ENCODE measurements at regions not wholly inside any gene's neighbourhood (a gene's known extent, or its start where the extent isn't known, plus 50 kb on each side); places are given as distances from the start of the nearest gene placed in this dataset.
A peak's percentile ranks its signal among the peaks of the same experiment; 100 is the strongest.
"Not testable (repeated sequence)": the region's sequence is repeated elsewhere in the genome, so short reads cannot be mapped to it uniquely, and the experiment has no call there.

- DNase-seq (ENCODE audit: low read depth in 2 of 2), result no peak
Observed at GRCh38 chr2:219726916-219727315, 99.5 kb downstream of the SLC4A3 start.

- no peak for DNase-seq (ENCODE audit: low read depth in 2 of 2)
Observed at GRCh38 chr2:219727771-219728429, 100.5 kb downstream of the SLC4A3 start.

GRCh38 chr2:219728991-219729487, 101.6 kb downstream of the SLC4A3 start:
- DNase-seq (ENCODE audit: low read depth in 2 of 2), result no peak

- DNase-seq (ENCODE audit: low read depth in 2 of 2), result no peak
Observed at GRCh38 chr2:219731173-219731572, 103.7 kb downstream of the SLC4A3 start.

- no peak for DNase-seq (ENCODE audit: low read depth in 2 of 2)
Observed at GRCh38 chr2:219733106-219733505, 105.7 kb downstream of the SLC4A3 start.

GRCh38 chr2:219733746-219734145, 106.3 kb downstream of the SLC4A3 start:
- DNase-seq (ENCODE audit: low read depth in 2 of 2), result no peak

GRCh38 chr2:219736209-219736608, 108.8 kb downstream of the SLC4A3 start:
- peak; percentile 52 to 54 for DNase-seq (ENCODE audit: low read depth in 2 of 2)

- DNase-seq (ENCODE audit: low read depth in 2 of 2), result no peak
Observed at GRCh38 chr2:219737270-219737691, 109.9 kb downstream of the SLC4A3 start.

- DNase-seq (ENCODE audit: low read depth in 2 of 2), result peak; percentile 17 to 22
Observed at GRCh38 chr2:219739066-219739465, 111.6 kb downstream of the SLC4A3 start.

- no peak for DNase-seq (ENCODE audit: low read depth in 2 of 2)
Observed at GRCh38 chr2:219739866-219740440, 112.5 kb downstream of the SLC4A3 start.

GRCh38 chr2:219743548-219743947, 116.1 kb downstream of the SLC4A3 start:
- no peak for DNase-seq (ENCODE audit: low read depth in 2 of 2)

- DNase-seq (ENCODE audit: low read depth in 2 of 2), result no peak
Observed at GRCh38 chr2:219744066-219744465, 116.6 kb downstream of the SLC4A3 start.

GRCh38 chr2:219744600-219744999, 117.2 kb downstream of the SLC4A3 start:
- no peak for DNase-seq (ENCODE audit: low read depth in 2 of 2)

- no peak for DNase-seq (ENCODE audit: low read depth in 2 of 2)
Observed at GRCh38 chr2:219747637-219748036, 120.2 kb downstream of the SLC4A3 start.

GRCh38 chr2:219748671-219749570, 121.5 kb downstream of the SLC4A3 start:
- no peak for DNase-seq (ENCODE audit: low read depth in 2 of 2)

GRCh38 chr2:219751121-219751520, 123.7 kb downstream of the SLC4A3 start:
- DNase-seq (ENCODE audit: low read depth in 2 of 2), result not testable (repeated sequence)

GRCh38 chr2:219752726-219753125, 125.3 kb downstream of the SLC4A3 start:
- DNase-seq (ENCODE audit: low read depth in 2 of 2), result no peak

- DNase-seq (ENCODE audit: low read depth in 2 of 2), result no peak
Observed at GRCh38 chr2:219758907-219759680, 131.7 kb downstream of the SLC4A3 start.

GRCh38 chr2:219759801-219760200, 132.4 kb downstream of the SLC4A3 start:
- DNase-seq (ENCODE audit: low read depth in 2 of 2), result no peak

GRCh38 chr2:219765231-219765911, 137.9 kb downstream of the SLC4A3 start:
- DNase-seq (ENCODE audit: low read depth in 2 of 2), result no peak

GRCh38 chr2:219766658-219767057, 139.2 kb downstream of the SLC4A3 start:
- no peak for DNase-seq (ENCODE audit: low read depth in 2 of 2)

Measured in fibroblast of skin of left quadriceps (primary cell).